Pancreas (tissue), 10 donors: ENCODE measurements at regions not wholly inside any gene's neighbourhood (a gene's known extent, or its start where the extent isn't known, plus 50 kb on each side); places are given as distances from the start of the nearest gene placed in this dataset.
"Not testable (repeated sequence)": the region's sequence is repeated elsewhere in the genome, so short reads cannot be mapped to it uniquely, and the experiment has no call there.

Source experiments
- ATAC-seq, 4 donors: fragments of 200-7000 bp; cut with Tn5 transposase; one replicate each; pipeline versions ENCODE4 v1.8.0 to v1.9.1; 2020; ENCODE audit warnings: mild to moderate bottlenecking in 4 of 4, moderate library complexity in 4 of 4
- DNase-seq, 6 donors: peaks; one replicate each; pipeline ENCODE4 v3.0.0-alpha.2; 2020
- FAIRE-seq: peaks from 2 replicates; lab custom pipeline; 2012; peaks lifted over from hg19 to GRCh38; lab: Jason Lieb, UNC
- H3K27ac ChIP-seq, 4 donors: fragments of 200-600 bp; sonication (generic); 1 replicate in 3 of 4; 2 replicates in 1 of 4; pipeline versions ENCODE4 v1.5.0 to v1.8.0; 2020
- H3K27me3 ChIP-seq, 4 donors: fragments of 200-600 bp; one replicate each; pipeline ENCODE4 v1.8.0; 2021
- H3K36me3 ChIP-seq, 3 donors: fragments of 200-600 bp; sonication (generic) in 1 of 3; one replicate each; pipeline versions ENCODE4 v1.5.0 to v1.8.0; 2020 to 2021
- H3K4me1 ChIP-seq, 3 donors: fragments of 200-600 bp; one replicate each; pipeline ENCODE4 v1.8.0; 2021
- H3K4me3 ChIP-seq, 4 donors: fragments of 200-600 bp; sonication (generic) in 2 of 4; one replicate each; pipeline versions ENCODE4 v1.5.0 to v1.8.0; 2020 to 2021
- H3K9me3 ChIP-seq, 4 donors: fragments of 200-600 bp; one replicate each; pipeline ENCODE4 v1.8.0; 2021
- WGBS, 2 donors: extraction: QIAGEN DNeasy Blood & Tissue Kit; methylation state at CpG; one replicate each; pipeline ENCODE4 v1.1.7; 2013; 5-methylcytosine and 5-hydroxymethylcytosine counted together
- intact Hi-C, 3 donors: fragments of 100-400 bp; cut with DNase I; formaldehyde crosslinking; loops; one replicate each; pipeline versions ENCODE4 v1.11.1 to v1.14.2; 2022
- TF ChIP-seq, protein P1 (sequence below), 4 donors: fragments of 200-600 bp; sonication (generic) in 3 of 4; IDR thresholded peaks; one replicate each; pipeline versions ENCODE4 v1.5.0 to v1.8.0; 2021; ENCODE audit warnings: antibody characterized with exemption in 4 of 4
- donor health status: healthy with polysubstance abuse.
- donor health status: DM: no; HTN: no; CAD: no; lungs with moderate emphysema.
- donor health status: DM: no; HTN: no; CAD: no.
- donor health status: control.
- donor health status: control.
- donor health status: Bipolar disorder and iron deficiency.
- donor health status: DM: yes; HTN: yes; CAD: no.
- donor health status: DM: no; HTN: no; CAD: no.
- donor health status: DM: no; HTN: no; CAD: no.
- donor health status: DM: yes; HTN: yes; CAD: no.

DNA sequence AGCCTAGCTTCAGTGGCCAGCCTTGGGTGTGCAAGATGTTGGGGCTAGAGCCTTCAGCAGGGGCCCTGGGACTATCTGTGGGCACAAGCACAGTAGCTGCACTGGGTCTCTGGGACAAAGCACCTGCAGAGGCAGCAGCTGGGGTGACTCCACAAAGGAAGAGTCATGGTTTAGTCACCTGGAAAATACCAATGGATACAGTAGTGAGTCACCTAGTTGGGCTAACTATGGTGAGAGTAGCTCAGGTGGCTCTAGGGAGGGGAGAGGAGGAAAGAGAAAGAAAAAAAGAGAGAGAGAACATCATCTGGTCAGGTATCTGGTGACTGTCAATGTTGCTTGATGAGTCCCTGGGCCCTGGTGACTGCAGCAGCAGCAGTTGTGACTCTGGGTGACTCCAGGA lies 72.9 kb upstream of the SPIN4 start:
- H3K27ac ChIP-seq: no peak overlapping the region
- FAIRE-seq (no peak), DNase-seq (no peak), ATAC-seq (no peak)
- intact Hi-C loops: no loop called here
- H3K4me1 ChIP-seq: no peaks in the 10 kb centered on the region
- no peak overlapping the region for H3K4me3 ChIP-seq
- no peaks in the 10 kb centered on the region for H3K36me3 ChIP-seq
- H3K9me3 ChIP-seq: peaks cover 0 to 4% (median 0%) of the 10 kb centered on the region in 4 donors
- TF ChIP-seq, protein P1, sequence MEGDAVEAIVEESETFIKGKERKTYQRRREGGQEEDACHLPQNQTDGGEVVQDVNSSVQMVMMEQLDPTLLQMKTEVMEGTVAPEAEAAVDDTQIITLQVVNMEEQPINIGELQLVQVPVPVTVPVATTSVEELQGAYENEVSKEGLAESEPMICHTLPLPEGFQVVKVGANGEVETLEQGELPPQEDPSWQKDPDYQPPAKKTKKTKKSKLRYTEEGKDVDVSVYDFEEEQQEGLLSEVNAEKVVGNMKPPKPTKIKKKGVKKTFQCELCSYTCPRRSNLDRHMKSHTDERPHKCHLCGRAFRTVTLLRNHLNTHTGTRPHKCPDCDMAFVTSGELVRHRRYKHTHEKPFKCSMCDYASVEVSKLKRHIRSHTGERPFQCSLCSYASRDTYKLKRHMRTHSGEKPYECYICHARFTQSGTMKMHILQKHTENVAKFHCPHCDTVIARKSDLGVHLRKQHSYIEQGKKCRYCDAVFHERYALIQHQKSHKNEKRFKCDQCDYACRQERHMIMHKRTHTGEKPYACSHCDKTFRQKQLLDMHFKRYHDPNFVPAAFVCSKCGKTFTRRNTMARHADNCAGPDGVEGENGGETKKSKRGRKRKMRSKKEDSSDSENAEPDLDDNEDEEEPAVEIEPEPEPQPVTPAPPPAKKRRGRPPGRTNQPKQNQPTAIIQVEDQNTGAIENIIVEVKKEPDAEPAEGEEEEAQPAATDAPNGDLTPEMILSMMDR (IDR thresholded peaks at IDR 0.05): no peak
- peaks cover 0 to 4% (median 0%) of the 10 kb centered on the region in 4 donors for H3K27me3 ChIP-seq

- Histone ChIP-seq H3K4me1 (no peaks in the 10 kb centered on the region), H3K27ac (no peak overlapping the region), H3K4me3 (no peak overlapping the region), H3K9me3 (peaks cover 0 to 4% (median 0%) of the 10 kb centered on the region in 4 donors), H3K36me3 (no peaks in the 10 kb centered on the region), H3K27me3 (peaks cover 0 to 4% (median 0%) of the 10 kb centered on the region in 4 donors)
- ATAC-seq: no peak
- FAIRE-seq: peak; percentile 70
- no peak for DNase-seq
- TF ChIP-seq, protein P1 (IDR thresholded peaks at IDR 0.05): no peak
- intact Hi-C loops: no loop called here
Observed at GRCh38 chrX:63421411-63421810, 70.3 kb upstream of the SPIN4 start.

- intact Hi-C loops: no loop called here
- H3K4me1 ChIP-seq: no peaks in the 10 kb centered on the region
- no peak overlapping the region for H3K4me3 ChIP-seq
- H3K27me3 ChIP-seq: peaks cover 0 to 4% (median 0%) of the 10 kb centered on the region in 4 donors
- TF ChIP-seq, protein P1 (IDR thresholded peaks at IDR 0.05): no peak
- no peak for DNase-seq
- 87 to 92% methylated on average over 4 of the region's 4 CpGs for WGBS, 2 donors
- no peaks in the 10 kb centered on the region for H3K36me3 ChIP-seq
- no peak for FAIRE-seq
- H3K27ac ChIP-seq: no peak overlapping the region
- ATAC-seq: no peak
- peaks cover 0 to 4% (median 0%) of the 10 kb centered on the region in 4 donors for H3K9me3 ChIP-seq
Observed at GRCh38 chrX:63418211-63418610, 67.1 kb upstream of the SPIN4 start.

DNA sequence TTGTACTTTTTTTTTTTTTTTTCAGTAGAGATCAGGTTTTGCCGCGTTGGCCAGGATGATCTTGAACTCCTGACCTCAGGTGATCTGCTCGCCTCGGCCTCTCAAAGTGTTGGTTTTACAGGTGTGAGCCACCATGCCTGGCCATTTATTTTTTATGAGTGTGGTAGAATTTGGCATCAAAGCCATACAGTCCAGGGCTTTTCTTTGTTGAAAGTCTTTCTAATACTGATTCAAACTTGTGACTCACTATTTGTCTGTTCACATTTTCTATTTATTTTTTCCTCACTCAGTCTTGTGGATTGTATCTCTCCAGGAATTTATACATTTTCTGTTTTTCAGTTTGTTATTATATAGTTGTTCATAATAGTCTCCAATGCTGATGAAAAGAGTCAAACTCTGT lies 66.5 kb upstream of the SPIN4 start:
- H3K36me3 ChIP-seq: no peaks in the 10 kb centered on the region
- intact Hi-C loops: no loop called here
- H3K4me1 ChIP-seq: no peaks in the 10 kb centered on the region
- H3K27ac ChIP-seq: no peak overlapping the region
- ATAC-seq (no peak), DNase-seq (no peak), FAIRE-seq (no peak)
- TF ChIP-seq, protein P1 (IDR thresholded peaks at IDR 0.05): no peak
- 77 to 98% methylated on average over 4 of the region's 4 CpGs for WGBS, 2 donors
- no peak overlapping the region for H3K4me3 ChIP-seq
- H3K27me3 ChIP-seq: peaks cover 0 to 4% (median 0%) of the 10 kb centered on the region in 4 donors
- H3K9me3 ChIP-seq: peaks cover 0 to 4% (median 0%) of the 10 kb centered on the region in 4 donors

DNA sequence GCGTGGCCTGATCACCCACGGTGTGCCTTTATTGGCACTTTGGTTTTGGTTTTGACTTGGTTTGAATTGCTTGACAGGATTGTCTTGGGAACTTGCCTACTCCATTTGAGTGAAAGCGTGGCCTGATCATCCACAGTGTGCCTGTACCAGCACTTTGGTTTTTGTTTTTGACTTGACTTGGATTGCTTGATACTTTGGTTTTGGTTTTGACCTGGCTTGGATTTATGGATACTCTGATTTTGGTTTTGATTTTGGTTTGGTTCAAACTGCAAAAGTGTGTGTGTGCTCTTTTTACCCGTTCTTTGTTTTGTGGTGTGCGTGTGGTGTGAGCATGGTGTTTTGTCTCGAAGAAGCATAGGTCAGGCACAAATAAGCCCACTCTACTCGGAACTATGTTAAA lies 58.8 kb upstream of the SPIN4 start:
- FAIRE-seq, H3K4me1 ChIP-seq, ATAC-seq, H3K9me3 ChIP-seq, DNase-seq, H3K4me3 ChIP-seq, H3K36me3 ChIP-seq, intact Hi-C loops, H3K27me3 ChIP-seq, H3K27ac ChIP-seq: not testable (repeated sequence)
- 84 to 95% methylated on average over 7 of the region's 7 CpGs for WGBS, 2 donors
